ENCODE measurements at regions not wholly inside any gene's neighbourhood (a gene's known extent, or its start where the extent isn't known, plus 50 kb on each side); places are given as distances from the start of the nearest gene placed in this dataset.
A peak's percentile ranks its signal among the peaks of the same experiment; 100 is the strongest.

GRCh38 chr12:105831372-105831771 is 307.4 kb downstream of the NUAK1 start:
- H4K20me1 ChIP-seq = no peaks in the 10 kb centered on the region
- TF ChIP-seq Cebpa-rat (IDR thresholded peaks at IDR 0.05) = no peak
- peaks cover 0 to 17% (median 8%) of the 10 kb centered on the region in 10 experiments; a peak in 11 of 20 replicates for H3K4me1 ChIP-seq
- no peaks in the 10 kb centered on the region for H3K36me3 ChIP-seq
- H3K27ac ChIP-seq = no peak overlapping the region
- no peaks in the 10 kb centered on the region for H3K27me3 ChIP-seq
- H3K9ac ChIP-seq = no peak overlapping the region
- no peak overlapping the region for H3K4me2 ChIP-seq
- no peak overlapping the region for H3K4me3 ChIP-seq
- H3K9me3 ChIP-seq (replicated peaks in 1 of 11) = peaks cover 0 to 3% (median 0%) of the 10 kb centered on the region in 11 experiments; a peak in 1 of 22 replicates

DNA sequence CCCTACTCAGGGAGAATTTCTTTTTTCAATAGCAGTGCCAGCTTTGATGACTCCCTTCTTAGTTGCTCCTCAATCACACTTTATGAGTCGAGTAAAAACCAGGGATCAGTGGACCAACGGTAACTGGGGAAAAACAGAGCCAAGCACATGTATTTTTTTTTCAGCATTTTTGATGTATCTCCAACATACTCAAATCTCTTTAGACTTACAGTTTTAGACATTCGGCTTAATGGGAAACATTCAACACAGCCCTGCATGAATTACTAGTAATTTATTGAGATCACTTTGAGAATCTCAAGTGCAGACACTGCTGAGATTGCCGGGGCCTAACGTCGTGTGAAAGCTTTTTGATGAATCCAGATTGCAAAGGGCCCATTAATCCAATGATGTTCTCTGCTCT is 306.7 kb downstream of the NUAK1 start:
- no peak overlapping the region for H3K9ac ChIP-seq
- peaks cover 0 to 17% (median 8%) of the 10 kb centered on the region in 10 experiments; a peak in 11 of 20 replicates for H3K4me1 ChIP-seq

DNA sequence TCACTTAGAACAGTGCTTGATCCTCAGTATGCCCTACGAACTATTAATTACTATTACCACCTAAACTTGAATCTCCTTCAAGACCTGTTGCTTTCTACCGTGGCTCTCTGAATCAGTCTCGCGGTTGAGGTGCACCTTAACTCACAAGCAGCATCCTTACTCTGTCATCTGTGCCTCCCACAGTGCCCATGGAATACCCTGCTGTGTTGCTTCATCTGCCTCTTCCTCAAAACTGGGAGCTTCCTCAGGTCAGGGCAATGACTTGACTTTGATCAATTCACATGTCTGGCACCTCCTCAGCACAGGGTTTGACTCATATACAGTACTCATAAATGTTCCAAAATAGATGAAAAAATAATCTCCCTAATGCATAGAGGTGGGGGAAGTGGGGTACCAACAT is 305.9 kb downstream of the NUAK1 start:
- peaks cover 0 to 17% (median 8%) of the 10 kb centered on the region in 10 experiments; a peak in 11 of 20 replicates for H3K4me1 ChIP-seq
- no peaks in the 10 kb centered on the region for H4K20me1 ChIP-seq
- no peak for TF ChIP-seq Cebpa-rat (IDR thresholded peaks at IDR 0.05)
- no peak overlapping the region for H3K4me3 ChIP-seq
- no peak overlapping the region for H3K4me2 ChIP-seq
- no peaks in the 10 kb centered on the region for H3K9me3 ChIP-seq (replicated peaks in 1 of 11)
- H3K27me3 ChIP-seq = no peaks in the 10 kb centered on the region
- no peak overlapping the region for H3K27ac ChIP-seq
- H3K9ac ChIP-seq = no peak overlapping the region
- no peaks in the 10 kb centered on the region for H3K36me3 ChIP-seq

More for the DNA sequence above, 306.7 kb downstream of the NUAK1 start:
- Histone ChIP-seq H3K4me3 (no peak overlapping the region), H4K20me1 (no peaks in the 10 kb centered on the region), H3K9me3 (replicated peaks in 1 of 11) (no peaks in the 10 kb centered on the region), H3K36me3 (no peaks in the 10 kb centered on the region), H3K4me2 (no peak overlapping the region), H3K27me3 (no peaks in the 10 kb centered on the region), H3K27ac (no peak overlapping the region)
- TF ChIP-seq Cebpa-rat (IDR thresholded peaks at IDR 0.05) = no peak

- TF ChIP-seq Cebpa-rat (IDR thresholded peaks at IDR 0.05) = no peak
- H3K27ac ChIP-seq = 0 out of 22 replicates have a peak overlapping the region, but pooled peaks of 1 of the 11 experiments have one; percentile 56
- H3K4me3 ChIP-seq = no peak overlapping the region
- no peak overlapping the region for H3K9ac ChIP-seq
- H3K4me2 ChIP-seq = no peak overlapping the region
- peaks cover 0 to 17% (median 8%) of the 10 kb centered on the region in 10 experiments; a peak in 11 of 20 replicates for H3K4me1 ChIP-seq
- no peaks in the 10 kb centered on the region for H3K36me3 ChIP-seq
- H4K20me1 ChIP-seq = no peaks in the 10 kb centered on the region
- no peaks in the 10 kb centered on the region for H3K27me3 ChIP-seq
- H3K9me3 ChIP-seq (replicated peaks in 1 of 11) = no peaks in the 10 kb centered on the region
Observed at GRCh38 chr12:105834496-105834895, 304.3 kb downstream of the NUAK1 start.

DNA sequence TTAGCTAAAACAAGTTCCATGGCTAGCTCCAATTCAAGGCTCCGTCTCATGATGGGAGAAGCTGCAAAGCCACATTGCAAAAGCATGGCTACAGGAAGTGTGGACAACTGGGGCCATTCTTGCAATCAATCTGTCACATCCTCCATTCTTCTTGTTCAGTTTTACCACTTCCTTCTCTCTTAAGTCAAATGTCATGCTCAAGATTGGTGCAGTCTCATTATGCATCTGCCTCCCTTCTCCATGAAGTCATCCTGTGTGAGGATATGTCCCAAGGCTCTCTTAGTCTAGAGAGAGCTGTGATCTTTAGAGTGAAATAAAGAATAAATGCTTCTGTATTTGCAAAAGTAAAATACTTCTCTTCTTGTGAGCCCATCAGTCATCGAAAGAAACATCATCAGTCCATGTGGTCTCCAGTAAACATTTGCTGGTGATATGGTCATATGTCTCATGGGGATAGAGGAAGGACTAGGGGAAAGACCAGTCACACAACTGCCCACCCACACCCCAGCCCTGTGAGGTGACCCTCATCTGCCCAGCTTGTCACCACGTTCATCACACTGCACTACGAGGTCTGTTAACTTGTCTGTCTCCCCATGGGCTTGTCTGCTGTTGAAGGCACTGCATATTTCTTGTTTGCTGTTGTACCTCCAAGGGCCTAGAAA is 303.0 kb downstream of the NUAK1 start:
- H3K4me3 ChIP-seq = no peak overlapping the region
- no peaks in the 10 kb centered on the region for H3K9me3 ChIP-seq (replicated peaks in 1 of 11)
- H3K27ac ChIP-seq = peak overlapping the region in 3 of 11 experiments; percentile 8 to 56 (median 50); a peak in 5 of 22 replicates
- H3K36me3 ChIP-seq = no peaks in the 10 kb centered on the region
- H3K4me2 ChIP-seq = peak overlapping the region in 7 of 11 experiments; percentile 7 to 62 (median 51); a peak in 13 of 22 replicates
- no peak overlapping the region for H3K9ac ChIP-seq
- peaks cover 0 to 17% (median 8%) of the 10 kb centered on the region in 10 experiments; a peak in 11 of 20 replicates for H3K4me1 ChIP-seq
- H4K20me1 ChIP-seq = no peaks in the 10 kb centered on the region
- peak in 4 of 11 experiments; percentile 21 to 52 (median 37); a peak in 5 of 22 replicates for TF ChIP-seq Cebpa-rat (IDR thresholded peaks at IDR 0.05)
- H3K27me3 ChIP-seq = no peaks in the 10 kb centered on the region

DNA sequence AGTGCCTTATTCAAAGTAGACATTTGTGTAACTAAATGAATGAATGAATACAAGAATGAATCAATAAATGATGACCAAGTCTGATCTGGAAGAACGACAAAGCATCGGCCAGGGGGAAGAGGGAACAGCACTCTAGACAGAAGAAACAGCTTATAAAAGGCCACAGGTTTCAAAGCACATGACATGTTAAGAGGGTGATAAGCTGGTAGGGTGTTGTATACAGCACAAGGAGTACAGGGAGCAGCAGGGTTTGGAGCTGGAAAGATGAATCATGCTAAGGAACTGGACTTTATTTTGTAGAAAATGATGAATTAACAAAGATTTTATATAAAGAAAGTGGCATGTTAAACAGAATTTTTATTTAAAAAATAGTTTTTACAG is 302.5 kb downstream of the NUAK1 start:
- no peak for TF ChIP-seq Cebpa-rat (IDR thresholded peaks at IDR 0.05)
- H3K9me3 ChIP-seq (replicated peaks in 1 of 11) = no peaks in the 10 kb centered on the region
- H3K4me3 ChIP-seq = no peak overlapping the region
- H3K27ac ChIP-seq = peak overlapping the region in 2 of 11 experiments; percentile 36 to 38; a peak in 3 of 22 replicates
- no peaks in the 10 kb centered on the region for H3K36me3 ChIP-seq
- H3K27me3 ChIP-seq = no peaks in the 10 kb centered on the region
- H4K20me1 ChIP-seq = no peaks in the 10 kb centered on the region
- no peak overlapping the region for H3K9ac ChIP-seq
- peak overlapping the region in 5 of 11 experiments; percentile 31 to 62 (median 53); a peak in 8 of 22 replicates for H3K4me2 ChIP-seq
- peaks cover 0 to 17% (median 8%) of the 10 kb centered on the region in 10 experiments; a peak in 11 of 20 replicates for H3K4me1 ChIP-seq

DNA sequence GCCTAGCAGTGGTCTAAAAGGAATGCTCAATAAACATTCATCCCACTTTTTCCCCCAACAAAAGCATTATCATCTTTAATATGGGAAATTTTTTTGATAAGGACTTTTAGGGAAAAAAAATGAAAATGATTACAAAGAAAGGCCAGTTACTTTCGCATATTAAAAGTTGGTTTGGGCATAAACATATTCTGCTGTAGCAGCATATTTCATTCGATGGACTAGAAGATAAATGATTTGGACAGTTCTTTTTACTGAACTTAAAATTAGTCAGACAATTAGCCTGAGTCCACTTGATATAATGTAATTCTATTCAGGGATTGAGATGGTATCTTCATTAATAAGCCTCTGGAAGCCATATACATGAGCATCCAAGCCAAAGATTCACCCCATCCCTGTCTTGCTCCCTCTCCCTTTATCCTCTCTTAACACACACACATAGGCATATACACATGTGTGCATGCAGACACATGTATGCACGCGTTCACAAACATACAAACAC is 299.1 kb downstream of the NUAK1 start:
- H3K9ac ChIP-seq = no peak overlapping the region
- no peak for TF ChIP-seq Cebpa-rat (IDR thresholded peaks at IDR 0.05)

GRCh38 chr12:105840384-105840783 is 298.4 kb downstream of the NUAK1 start:
- no peaks in the 10 kb centered on the region for H4K20me1 ChIP-seq
- H3K36me3 ChIP-seq = no peaks in the 10 kb centered on the region
- H3K4me2 ChIP-seq = no peak overlapping the region
- no peaks in the 10 kb centered on the region for H3K27me3 ChIP-seq
- no peak for TF ChIP-seq Cebpa-rat (IDR thresholded peaks at IDR 0.05)
- H3K9me3 ChIP-seq (replicated peaks in 1 of 11) = no peaks in the 10 kb centered on the region
- H3K4me3 ChIP-seq = no peak overlapping the region
- H3K4me1 ChIP-seq = peaks cover 0 to 18% (median 6%) of the 10 kb centered on the region in 10 experiments; a peak in 11 of 20 replicates
- no peak overlapping the region for H3K9ac ChIP-seq
- H3K27ac ChIP-seq = no peak overlapping the region

More for the DNA sequence above, 299.1 kb downstream of the NUAK1 start:
- Histone ChIP-seq H3K4me1 (peaks cover 0 to 23% (median 8%) of the 10 kb centered on the region in 10 experiments; a peak in 11 of 20 replicates), H3K27me3 (no peaks in the 10 kb centered on the region), H3K36me3 (no peaks in the 10 kb centered on the region), H3K4me3 (no peak overlapping the region), H4K20me1 (no peaks in the 10 kb centered on the region), H3K27ac (no peak overlapping the region), H3K9me3 (replicated peaks in 1 of 11) (no peaks in the 10 kb centered on the region), H3K4me2 (no peak overlapping the region)

DNA sequence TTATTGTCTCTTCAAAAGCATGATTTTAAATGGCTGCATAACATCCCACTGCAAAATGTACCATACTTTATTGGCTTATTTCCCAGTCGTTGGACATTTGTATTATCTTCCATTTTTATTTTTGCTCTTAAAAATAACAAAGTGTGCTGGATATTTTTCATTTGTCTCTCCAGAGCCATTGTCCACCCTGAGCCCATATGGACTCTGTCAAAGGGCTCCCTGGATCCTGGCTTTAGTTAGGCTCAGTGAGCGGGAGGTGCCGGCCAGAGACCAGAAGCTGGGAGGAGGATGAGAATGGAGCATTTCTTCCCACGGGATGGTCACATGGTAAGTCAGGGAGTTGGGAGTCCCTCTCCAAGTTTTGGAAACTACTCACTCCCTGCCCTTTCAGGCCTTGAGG is 296.9 kb downstream of the NUAK1 start:
- no peaks in the 10 kb centered on the region for H3K27me3 ChIP-seq
- no peak overlapping the region for H3K27ac ChIP-seq
- H3K4me3 ChIP-seq = no peak overlapping the region
- no peaks in the 10 kb centered on the region for H3K36me3 ChIP-seq
- peaks cover 0 to 12% (median 5%) of the 10 kb centered on the region in 11 experiments; a peak in 10 of 22 replicates for H3K9me3 ChIP-seq (replicated peaks in 1 of 11)
- H4K20me1 ChIP-seq = no peaks in the 10 kb centered on the region
- TF ChIP-seq Cebpa-rat (IDR thresholded peaks at IDR 0.05) = no peak
- H3K9ac ChIP-seq = no peak overlapping the region
- H3K4me2 ChIP-seq = no peak overlapping the region
- H3K4me1 ChIP-seq = peaks cover 0 to 9% (median 0%) of the 10 kb centered on the region in 10 experiments; a peak in 1 of 20 replicates

Data from BLaER1 treated with 17β-estradiol and CSF1 and Interleukin-3, amounts not matched to agents 10 nM and 100 nM (cell line).